ENCODE measurements at regions not wholly inside any gene's neighbourhood (a gene's known extent, or its start where the extent isn't known, plus 50 kb on each side); places are given as distances from the start of the nearest gene placed in this dataset.

DNA sequence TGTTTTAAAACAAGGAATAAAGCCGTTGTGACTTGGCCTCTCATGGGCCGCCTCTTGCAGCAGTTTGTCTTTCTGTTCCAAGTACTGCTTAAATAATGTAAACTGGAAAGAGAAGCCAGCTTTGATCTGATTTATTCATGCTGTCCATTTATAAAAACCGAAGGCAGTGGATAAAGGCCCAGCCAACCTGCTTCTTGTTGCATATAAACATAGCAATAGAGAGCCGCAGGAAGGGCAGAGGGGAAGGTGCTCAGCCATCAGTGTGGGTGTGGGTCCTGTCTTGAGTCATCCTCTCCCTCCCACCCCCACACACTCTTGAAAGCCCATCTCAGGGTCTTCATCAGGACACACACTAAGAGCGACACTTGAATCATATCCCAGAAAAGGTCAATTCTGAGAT is 187.9 kb upstream of the FAM9B start:
- H3K27me3 ChIP-seq (replicated peaks in 1 of 2; ENCODE audit: control insufficient read depth in 2 of 2, extremely low read depth in 1 of 2, insufficient read depth in 2 of 2, low read length in 1 of 2): no peaks in the 10 kb centered on the region
- H3K9me3 ChIP-seq: peaks cover 2% of the 10 kb centered on the region
- ChIA-PET POLR2A (interaction anchor here in 1 of 2 donors (0.7 kb wide), 1 partner anchor 227 kb away, joined by 6 read pairs; no protein-coding TSS in a partner anchor), CTCF (no interaction called here)
- no peak overlapping the region for H3K27ac Mint-ChIP-seq
- H3K9me3 Mint-ChIP-seq: peaks cover 0 to 7% (median 0%) of the 10 kb centered on the region in 3 donors
- H3K4me1 Mint-ChIP-seq: no peaks in the 10 kb centered on the region
- no peaks in the 10 kb centered on the region for H3K36me3 ChIP-seq (ENCODE audit: control insufficient read depth in 2 of 2, extremely low read depth in 1 of 2, insufficient read depth in 1 of 2, low read length in 1 of 2)
- ATAC-seq (replicated peaks in 1 of 4) (no peak), DNase-seq (no peak)
- no peak overlapping the region for H3K4me3 ChIP-seq (ENCODE audit: control insufficient read depth in 1 of 2, extremely low read depth in 1 of 2, low read length in 1 of 2)
- no CpG with 5 or more reads among the region's 5 CpGs for WGBS (ENCODE audit: insufficient coverage)
- no peaks in the 10 kb centered on the region for H3K4me1 ChIP-seq (ENCODE audit: control insufficient read depth in 1 of 2, extremely low read depth in 1 of 2, insufficient read depth in 2 of 2, low read length in 2 of 2)
- peaks cover 0 to 4% of the 10 kb centered on the region in 2 donors for H3K27me3 Mint-ChIP-seq
- no peak overlapping the region for H3K27ac ChIP-seq (ENCODE audit: low read length)
- no peak overlapping the region for H3K4me3 Mint-ChIP-seq
- H3K36me3 Mint-ChIP-seq: no peaks in the 10 kb centered on the region

DNA sequence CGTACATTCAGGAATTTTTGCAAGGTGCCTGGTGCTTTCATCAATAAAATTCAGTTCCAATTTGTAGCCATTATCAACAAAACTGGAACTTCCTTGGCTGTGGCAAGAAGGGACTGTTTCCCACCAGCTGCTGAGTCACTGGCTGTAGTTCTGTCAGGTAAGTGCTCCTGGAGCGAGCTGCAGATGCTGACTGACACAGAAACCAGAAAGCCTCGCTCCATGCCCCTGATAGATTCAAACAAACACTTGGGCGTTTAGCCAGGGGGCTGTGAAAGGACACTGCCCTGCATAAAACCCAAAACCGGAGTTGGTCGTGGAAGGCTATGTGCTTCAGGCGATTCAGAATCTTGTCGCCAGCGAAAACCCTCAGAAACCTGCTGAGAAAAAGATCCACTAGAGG is 188.4 kb upstream of the FAM9B start:
- H3K4me3 ChIP-seq (ENCODE audit: control insufficient read depth in 1 of 2, extremely low read depth in 1 of 2, low read length in 1 of 2): no peak overlapping the region
- H3K27ac Mint-ChIP-seq: no peak overlapping the region
- DNase-seq: no peak
- no peaks in the 10 kb centered on the region for H3K27me3 ChIP-seq (replicated peaks in 1 of 2; ENCODE audit: control insufficient read depth in 2 of 2, extremely low read depth in 1 of 2, insufficient read depth in 2 of 2, low read length in 1 of 2)
- peaks cover 0 to 4% of the 10 kb centered on the region in 2 donors for H3K27me3 Mint-ChIP-seq
- no peaks in the 10 kb centered on the region for H3K4me1 Mint-ChIP-seq
- ATAC-seq (replicated peaks in 1 of 4): no peak
- H3K4me3 Mint-ChIP-seq: no peak overlapping the region
- no peaks in the 10 kb centered on the region for H3K4me1 ChIP-seq (ENCODE audit: control insufficient read depth in 1 of 2, extremely low read depth in 1 of 2, insufficient read depth in 2 of 2, low read length in 2 of 2)
- H3K27ac ChIP-seq (ENCODE audit: low read length): no peak overlapping the region
- ChIA-PET POLR2A (no interaction called here), CTCF (no interaction called here)
- H3K36me3 ChIP-seq (ENCODE audit: control insufficient read depth in 2 of 2, extremely low read depth in 1 of 2, insufficient read depth in 1 of 2, low read length in 1 of 2): no peaks in the 10 kb centered on the region
- no CpG with 5 or more reads among the region's 9 CpGs for WGBS (ENCODE audit: insufficient coverage)
- H3K9me3 ChIP-seq: peaks cover 2% of the 10 kb centered on the region
- no peaks in the 10 kb centered on the region for H3K36me3 Mint-ChIP-seq
- peaks cover 0 to 7% (median 0%) of the 10 kb centered on the region in 3 donors for H3K9me3 Mint-ChIP-seq

DNA sequence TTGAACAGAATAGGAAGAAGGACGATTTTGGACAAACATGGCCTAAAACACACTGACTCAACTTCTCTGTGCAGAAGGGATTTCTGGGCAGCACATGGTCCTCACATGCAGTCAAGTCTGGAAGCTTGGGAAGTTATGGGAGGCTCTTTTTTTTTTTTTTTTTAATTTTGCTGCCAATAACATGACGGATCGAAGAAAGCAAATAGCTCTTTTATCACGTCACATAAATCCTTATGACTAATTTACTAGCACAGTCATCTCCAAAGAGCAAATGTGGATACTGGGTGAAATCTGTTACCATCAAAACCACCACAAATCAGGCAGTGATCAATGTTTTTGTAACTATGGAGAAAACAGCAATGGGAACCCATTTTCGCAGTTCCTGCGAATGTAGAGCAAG is 193.3 kb upstream of the FAM9B start:
- ATAC-seq (replicated peaks in 1 of 4) (no peak), DNase-seq (no peak)
- no CpG with 5 or more reads among the region's 6 CpGs for WGBS (ENCODE audit: insufficient coverage)
- no peak overlapping the region for H3K4me3 ChIP-seq (ENCODE audit: control insufficient read depth in 1 of 2, extremely low read depth in 1 of 2, low read length in 1 of 2)
- peaks cover 2% of the 10 kb centered on the region for H3K9me3 ChIP-seq
- H3K4me1 ChIP-seq (ENCODE audit: control insufficient read depth in 1 of 2, extremely low read depth in 1 of 2, insufficient read depth in 2 of 2, low read length in 2 of 2): no peaks in the 10 kb centered on the region
- CTCF ChIA-PET: no interaction called here
- H3K27me3 Mint-ChIP-seq: no peaks in the 10 kb centered on the region
- H3K27ac Mint-ChIP-seq: no peak overlapping the region
- POLR2A ChIA-PET: interaction anchor here in 1 of 2 donors (0.6 kb wide), 2 partner anchors 14 to 69 kb away, joined by 5 to 10 read pairs; no protein-coding TSS in a partner anchor
- peaks cover 0 to 3% (median 0%) of the 10 kb centered on the region in 3 donors for H3K9me3 Mint-ChIP-seq
- no peaks in the 10 kb centered on the region for H3K27me3 ChIP-seq (replicated peaks in 1 of 2; ENCODE audit: control insufficient read depth in 2 of 2, extremely low read depth in 1 of 2, insufficient read depth in 2 of 2, low read length in 1 of 2)
- no peak overlapping the region for H3K27ac ChIP-seq (ENCODE audit: low read length)
- H3K4me1 Mint-ChIP-seq: peaks cover 5 to 7% (median 6%) of the 10 kb centered on the region in 3 donors
- no peak overlapping the region for H3K4me3 Mint-ChIP-seq
- no peaks in the 10 kb centered on the region for H3K36me3 ChIP-seq (ENCODE audit: control insufficient read depth in 2 of 2, extremely low read depth in 1 of 2, insufficient read depth in 1 of 2, low read length in 1 of 2)
- no peaks in the 10 kb centered on the region for H3K36me3 Mint-ChIP-seq

DNA sequence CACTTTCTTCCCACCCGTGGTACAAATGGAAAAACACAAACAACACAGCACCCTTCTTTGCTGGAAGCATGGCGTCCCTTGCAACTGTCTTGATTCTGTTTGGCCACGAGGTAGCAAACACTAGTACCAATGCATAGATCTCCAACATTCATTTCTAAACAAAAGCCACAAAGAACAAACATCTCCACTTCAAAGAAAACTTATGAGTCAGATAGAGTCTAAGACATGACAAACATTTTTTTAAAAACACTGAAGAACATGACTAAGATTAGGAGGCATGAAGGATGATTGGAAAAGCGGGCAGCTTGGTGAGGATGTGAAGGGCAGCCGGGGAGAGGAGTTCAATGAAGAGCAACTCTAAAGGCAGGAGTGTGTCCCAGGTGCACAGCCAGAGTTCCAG is 197.6 kb upstream of the FAM9B start:
- H3K36me3 ChIP-seq (ENCODE audit: control insufficient read depth in 2 of 2, extremely low read depth in 1 of 2, insufficient read depth in 1 of 2, low read length in 1 of 2): no peaks in the 10 kb centered on the region
- no peaks in the 10 kb centered on the region for H3K9me3 ChIP-seq
- H3K27me3 Mint-ChIP-seq: peaks cover 0 to 3% of the 10 kb centered on the region in 2 donors
- H3K4me3 ChIP-seq (ENCODE audit: control insufficient read depth in 1 of 2, extremely low read depth in 1 of 2, low read length in 1 of 2): no peak overlapping the region
- ATAC-seq (replicated peaks in 1 of 4) (no peak), DNase-seq (no peak)
- no peaks in the 10 kb centered on the region for H3K9me3 Mint-ChIP-seq
- no peak overlapping the region for H3K27ac ChIP-seq (ENCODE audit: low read length)
- peaks cover 5 to 11% (median 6%) of the 10 kb centered on the region in 3 donors for H3K4me1 Mint-ChIP-seq
- CTCF ChIA-PET: no interaction called here
- H3K36me3 Mint-ChIP-seq: no peaks in the 10 kb centered on the region
- H3K27ac Mint-ChIP-seq: no peak overlapping the region
- no peak overlapping the region for H3K4me3 Mint-ChIP-seq
- no peaks in the 10 kb centered on the region for H3K4me1 ChIP-seq (ENCODE audit: control insufficient read depth in 1 of 2, extremely low read depth in 1 of 2, insufficient read depth in 2 of 2, low read length in 2 of 2)
- no peaks in the 10 kb centered on the region for H3K27me3 ChIP-seq (replicated peaks in 1 of 2; ENCODE audit: control insufficient read depth in 2 of 2, extremely low read depth in 1 of 2, insufficient read depth in 2 of 2, low read length in 1 of 2)
- WGBS (ENCODE audit: insufficient coverage): 32% methylated on average over 3 of the region's 5 CpGs
- POLR2A ChIA-PET: no interaction called here

DNA sequence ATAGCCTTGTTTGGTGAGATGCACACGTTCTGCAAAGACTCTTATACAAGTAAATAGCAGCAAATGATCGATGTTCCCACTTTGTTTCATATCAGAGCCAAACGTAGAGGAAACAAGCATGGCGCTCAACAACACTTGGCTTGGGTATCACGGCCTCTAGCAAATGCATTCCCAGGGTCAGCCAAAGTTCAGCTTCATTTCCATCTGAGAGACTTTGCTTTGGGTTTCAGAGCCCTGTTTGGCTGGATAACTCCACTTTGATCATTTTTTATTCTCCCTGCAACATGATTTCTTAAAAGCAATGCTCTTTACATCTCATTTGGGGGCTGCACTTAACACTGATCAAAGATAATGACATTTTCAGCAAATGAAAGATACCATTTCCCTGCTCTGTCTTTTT is 199.2 kb upstream of the FAM9B start:
- DNase-seq (no peak), ATAC-seq (replicated peaks in 1 of 4) (no peak)
- no peaks in the 10 kb centered on the region for H3K36me3 ChIP-seq (ENCODE audit: control insufficient read depth in 2 of 2, extremely low read depth in 1 of 2, insufficient read depth in 1 of 2, low read length in 1 of 2)
- no peak overlapping the region for H3K4me3 ChIP-seq (ENCODE audit: control insufficient read depth in 1 of 2, extremely low read depth in 1 of 2, low read length in 1 of 2)
- 90% methylated on average over 3 of the region's 5 CpGs for WGBS (ENCODE audit: insufficient coverage)
- Mint-ChIP-seq H3K36me3 (no peaks in the 10 kb centered on the region), H3K4me1 (peaks cover 5 to 11% (median 6%) of the 10 kb centered on the region in 3 donors), H3K9me3 (no peaks in the 10 kb centered on the region), H3K4me3 (no peak overlapping the region), H3K27me3 (peaks cover 0 to 3% of the 10 kb centered on the region in 2 donors), H3K27ac (no peak overlapping the region)
- ChIA-PET POLR2A (no interaction called here), CTCF (no interaction called here)
- no peaks in the 10 kb centered on the region for H3K9me3 ChIP-seq
- no peak overlapping the region for H3K27ac ChIP-seq (ENCODE audit: low read length)
- no peaks in the 10 kb centered on the region for H3K4me1 ChIP-seq (ENCODE audit: control insufficient read depth in 1 of 2, extremely low read depth in 1 of 2, insufficient read depth in 2 of 2, low read length in 2 of 2)
- no peaks in the 10 kb centered on the region for H3K27me3 ChIP-seq (replicated peaks in 1 of 2; ENCODE audit: control insufficient read depth in 2 of 2, extremely low read depth in 1 of 2, insufficient read depth in 2 of 2, low read length in 1 of 2)

DNA sequence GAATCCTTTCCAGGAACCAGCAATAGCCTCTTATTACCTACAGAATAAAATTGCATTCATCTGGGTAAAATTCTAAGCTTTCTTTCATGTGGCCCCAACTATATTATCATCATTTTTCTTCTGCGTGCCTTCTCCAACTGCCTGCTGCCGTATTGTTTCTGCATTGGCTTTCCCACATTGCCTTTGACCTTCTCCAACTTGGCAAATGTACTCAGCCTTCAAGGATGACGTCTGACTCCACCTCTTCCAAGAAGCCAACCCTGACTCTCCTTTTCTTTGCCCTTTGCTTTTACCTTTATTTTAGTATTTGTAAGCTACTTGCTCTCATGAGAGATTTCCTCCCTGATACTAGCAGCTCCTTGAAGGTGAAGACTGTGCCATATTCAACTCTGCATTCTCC is 200.4 kb upstream of the FAM9B start:
- no peak overlapping the region for H3K27ac ChIP-seq (ENCODE audit: low read length)
- Mint-ChIP-seq H3K4me3 (no peak overlapping the region), H3K27ac (no peak overlapping the region), H3K4me1 (peaks cover 5 to 11% (median 6%) of the 10 kb centered on the region in 3 donors), H3K9me3 (no peaks in the 10 kb centered on the region), H3K27me3 (peaks cover 0 to 3% of the 10 kb centered on the region in 2 donors), H3K36me3 (no peaks in the 10 kb centered on the region)
- CTCF ChIA-PET: no interaction called here
- H3K4me1 ChIP-seq (ENCODE audit: control insufficient read depth in 1 of 2, extremely low read depth in 1 of 2, insufficient read depth in 2 of 2, low read length in 2 of 2): no peaks in the 10 kb centered on the region
- WGBS (ENCODE audit: insufficient coverage): no CpG with 5 or more reads among the region's 3 CpGs
- H3K4me3 ChIP-seq (ENCODE audit: control insufficient read depth in 1 of 2, extremely low read depth in 1 of 2, low read length in 1 of 2): no peak overlapping the region
- no peak for DNase-seq
- H3K9me3 ChIP-seq: no peaks in the 10 kb centered on the region
- ATAC-seq (replicated peaks in 1 of 4): no peak
- POLR2A ChIA-PET: no interaction called here
- H3K27me3 ChIP-seq (replicated peaks in 1 of 2; ENCODE audit: control insufficient read depth in 2 of 2, extremely low read depth in 1 of 2, insufficient read depth in 2 of 2, low read length in 1 of 2): no peaks in the 10 kb centered on the region
- no peaks in the 10 kb centered on the region for H3K36me3 ChIP-seq (ENCODE audit: control insufficient read depth in 2 of 2, extremely low read depth in 1 of 2, insufficient read depth in 1 of 2, low read length in 1 of 2)

DNA sequence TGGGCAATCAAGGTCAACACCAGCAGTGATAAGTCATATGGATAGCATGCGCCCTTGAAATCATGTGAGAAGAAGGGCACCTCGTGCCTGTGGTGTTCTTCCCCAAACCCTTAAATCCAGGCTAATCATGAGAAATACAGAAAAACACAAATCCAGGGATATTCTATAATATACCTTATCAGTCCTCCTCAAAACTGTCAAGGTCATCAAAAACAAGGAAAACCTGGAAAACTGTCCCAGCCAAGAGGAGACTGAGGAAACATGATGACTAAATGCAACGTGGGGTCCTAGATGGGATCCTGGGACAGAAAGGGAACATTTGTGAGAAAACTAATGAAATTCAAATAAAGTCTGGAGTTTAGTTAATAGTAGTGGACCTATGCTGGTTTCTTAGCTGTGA is 201.8 kb upstream of the FAM9B start:
- Mint-ChIP-seq H3K36me3 (no peaks in the 10 kb centered on the region), H3K4me3 (no peak overlapping the region), H3K27ac (no peak overlapping the region), H3K9me3 (no peaks in the 10 kb centered on the region), H3K4me1 (peaks cover 5 to 11% (median 6%) of the 10 kb centered on the region in 3 donors), H3K27me3 (peaks cover 0 to 3% of the 10 kb centered on the region in 2 donors)
- no peaks in the 10 kb centered on the region for H3K27me3 ChIP-seq (replicated peaks in 1 of 2; ENCODE audit: control insufficient read depth in 2 of 2, extremely low read depth in 1 of 2, insufficient read depth in 2 of 2, low read length in 1 of 2)
- ChIA-PET CTCF (no interaction called here), POLR2A (no interaction called here)
- no peaks in the 10 kb centered on the region for H3K36me3 ChIP-seq (ENCODE audit: control insufficient read depth in 2 of 2, extremely low read depth in 1 of 2, insufficient read depth in 1 of 2, low read length in 1 of 2)
- H3K9me3 ChIP-seq: no peaks in the 10 kb centered on the region
- no peak overlapping the region for H3K4me3 ChIP-seq (ENCODE audit: control insufficient read depth in 1 of 2, extremely low read depth in 1 of 2, low read length in 1 of 2)
- H3K27ac ChIP-seq (ENCODE audit: low read length): no peak overlapping the region
- no peaks in the 10 kb centered on the region for H3K4me1 ChIP-seq (ENCODE audit: control insufficient read depth in 1 of 2, extremely low read depth in 1 of 2, insufficient read depth in 2 of 2, low read length in 2 of 2)
- no peak for DNase-seq
- no CpG with 5 or more reads among the region's 3 CpGs for WGBS (ENCODE audit: insufficient coverage)
- no peak for ATAC-seq (replicated peaks in 1 of 4)
